ENCODE measurements at regions not wholly inside any gene's neighbourhood (a gene's known extent, or its start where the extent isn't known, plus 50 kb on each side); places are given as distances from the start of the nearest gene placed in this dataset.
"Not testable (repeated sequence)": the region's sequence is repeated elsewhere in the genome, so short reads cannot be mapped to it uniquely, and the experiment has no call there.

GRCh38 chr21:17250778-17251241 is 262.0 kb upstream of the CXADR start:
- no peak for DNase-seq

- no peak for DNase-seq
These were observed 255.1 kb upstream of the CXADR start for GRCh38 chr21:17257784-17258183.

GRCh38 chr21:17264182-17264581 is 248.7 kb upstream of the CXADR start:
- no peak for DNase-seq

GRCh38 chr21:17269760-17270159 is 243.1 kb upstream of the CXADR start:
- no peak for DNase-seq

- peak; percentile 6 for DNase-seq
These were observed 242.6 kb upstream of the CXADR start for GRCh38 chr21:17270229-17270628.

- DNase-seq, result no peak
These were observed 233.2 kb upstream of the CXADR start for GRCh38 chr21:17279663-17280062.

- DNase-seq, result not testable (repeated sequence)
These were observed 219.8 kb upstream of the CXADR start for GRCh38 chr21:17293016-17293562.

GRCh38 chr21:17295997-17296396 is 216.8 kb upstream of the CXADR start:
- no peak for DNase-seq

GRCh38 chr21:17299576-17299975 is 213.3 kb upstream of the CXADR start:
- not testable (repeated sequence) for DNase-seq

GRCh38 chr21:17327715-17328114 is 185.1 kb upstream of the CXADR start:
- not testable (repeated sequence) for DNase-seq

GRCh38 chr21:17334484-17334883 is 178.4 kb upstream of the CXADR start:
- DNase-seq, result no peak

- DNase-seq, result no peak
These were observed 172.8 kb upstream of the CXADR start for GRCh38 chr21:17340081-17340480.

GRCh38 chr21:17343055-17343454 is 169.8 kb upstream of the CXADR start:
- no peak for DNase-seq

- DNase-seq, result no peak
These were observed 164.5 kb upstream of the CXADR start for GRCh38 chr21:17348357-17348756.

GRCh38 chr21:17348849-17349248 is 164.0 kb upstream of the CXADR start:
- DNase-seq, result no peak

GRCh38 chr21:17351766-17352165 is 161.1 kb upstream of the CXADR start:
- no peak for DNase-seq

GRCh38 chr21:17352996-17353655 is 159.7 kb upstream of the CXADR start:
- no peak for DNase-seq

- DNase-seq, result no peak
These were observed 153.1 kb upstream of the CXADR start for GRCh38 chr21:17359781-17360180.

- DNase-seq, result no peak
These were observed 144.0 kb upstream of the CXADR start for GRCh38 chr21:17368748-17369363.

GRCh38 chr21:17370263-17370662 is 142.6 kb upstream of the CXADR start:
- DNase-seq, result no peak

- no peak for DNase-seq
These were observed 141.9 kb upstream of the CXADR start for GRCh38 chr21:17370916-17371315.

- no peak for DNase-seq
These were observed 141.4 kb upstream of the CXADR start for GRCh38 chr21:17371450-17371849.

- no peak for DNase-seq
These were observed 140.6 kb upstream of the CXADR start for GRCh38 chr21:17372200-17372599.

GRCh38 chr21:17386498-17386897 is 126.3 kb upstream of the CXADR start:
- DNase-seq, result no peak

Measured in GOT3 (cell line).